GM18870 (cell line): ENCODE measurements at regions not wholly inside any gene's neighbourhood (a gene's known extent, or its start where the extent isn't known, plus 50 kb on each side); places are given as distances from the start of the nearest gene placed in this dataset.

Experiments
- ATAC-seq: cut with Tn5 transposase; IDR thresholded peaks from one replicate; pipeline ENCODE4 v1.9.1; 2021; ENCODE audit warnings: moderate library complexity; ENCODE audit not compliant: unreplicated experiment

- ATAC-seq, result no peak
These were observed 153.3 kb upstream of the FOXD3 start for GRCh38 chr1:63169057-63169456.

- no peak for ATAC-seq
These were observed 149.2 kb upstream of the FOXD3 start for GRCh38 chr1:63173161-63173560.

- no peak for ATAC-seq
These were observed 132.7 kb upstream of the FOXD3 start for GRCh38 chr1:63189677-63190076.

- ATAC-seq, result no peak
These were observed 132.2 kb upstream of the FOXD3 start for GRCh38 chr1:63190171-63190570.

GRCh38 chr1:63198871-63199394 is 123.4 kb upstream of the FOXD3 start:
- no peak for ATAC-seq

- no peak for ATAC-seq
These were observed 122.5 kb upstream of the FOXD3 start for GRCh38 chr1:63199706-63200335.

- no peak for ATAC-seq
These were observed 121.7 kb upstream of the FOXD3 start for GRCh38 chr1:63200676-63201075.

GRCh38 chr1:63203641-63204040 is 118.7 kb upstream of the FOXD3 start:
- ATAC-seq, result no peak

DNA sequence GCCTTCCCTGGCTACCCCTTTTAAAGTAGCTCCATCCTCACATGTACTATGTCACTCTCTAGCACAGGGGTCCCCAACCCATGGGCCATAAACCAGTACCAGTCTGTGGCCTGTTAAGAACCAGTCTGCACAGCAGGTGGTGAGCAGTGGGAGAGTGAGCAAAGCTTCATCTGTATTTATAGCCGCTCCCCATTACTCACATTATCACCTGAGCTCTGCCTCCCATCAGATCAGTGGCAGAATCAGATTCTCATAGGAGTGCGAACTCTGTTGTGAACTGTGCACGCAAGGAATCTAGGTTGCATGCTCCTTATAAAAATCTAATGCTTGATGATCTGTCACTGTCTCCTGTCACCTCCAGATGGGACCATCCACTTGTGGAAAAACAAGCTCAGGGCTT is 116.6 kb upstream of the FOXD3 start:
- ATAC-seq, result no peak

DNA sequence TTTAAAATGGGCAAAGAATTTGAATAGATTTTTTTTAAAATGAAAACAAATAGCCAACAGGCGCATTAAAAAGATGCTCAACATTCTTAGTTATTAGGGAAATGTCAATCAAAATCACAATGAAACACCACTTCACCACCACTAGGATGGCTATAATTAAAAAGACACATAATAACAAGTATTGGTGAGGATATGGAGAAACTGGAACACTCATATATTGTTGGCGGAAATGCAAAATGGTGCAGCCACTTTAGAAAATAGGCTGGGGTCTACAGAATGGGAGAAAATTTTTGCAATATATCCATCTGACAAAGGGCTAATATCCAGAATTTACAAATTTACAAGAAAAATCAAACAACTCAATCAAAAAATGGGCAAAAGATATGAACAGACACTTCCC is 107.8 kb upstream of the FOXD3 start:
- ATAC-seq, result no peak

GRCh38 chr1:63223426-63223825 is 98.9 kb upstream of the FOXD3 start:
- ATAC-seq, result no peak

DNA sequence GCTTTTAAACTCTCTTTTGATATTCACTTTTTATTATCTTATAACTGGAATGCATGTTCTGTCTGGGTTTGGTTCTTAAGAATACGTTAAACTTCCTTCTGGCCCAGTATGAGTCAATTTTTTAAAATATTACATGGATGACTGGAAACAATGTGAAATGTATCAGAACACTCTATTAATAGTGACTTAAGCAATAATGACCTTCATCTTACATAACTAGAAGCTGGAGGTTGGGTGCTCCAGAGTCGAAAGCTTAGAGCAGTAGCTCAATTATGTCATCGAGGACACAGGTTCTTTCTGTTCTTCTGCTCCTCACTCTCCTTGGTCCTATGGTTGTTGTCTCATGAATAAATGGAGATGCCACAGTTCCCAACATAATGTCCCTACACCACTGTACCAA is 91.6 kb upstream of the FOXD3 start:
- ATAC-seq, result no peak

DNA sequence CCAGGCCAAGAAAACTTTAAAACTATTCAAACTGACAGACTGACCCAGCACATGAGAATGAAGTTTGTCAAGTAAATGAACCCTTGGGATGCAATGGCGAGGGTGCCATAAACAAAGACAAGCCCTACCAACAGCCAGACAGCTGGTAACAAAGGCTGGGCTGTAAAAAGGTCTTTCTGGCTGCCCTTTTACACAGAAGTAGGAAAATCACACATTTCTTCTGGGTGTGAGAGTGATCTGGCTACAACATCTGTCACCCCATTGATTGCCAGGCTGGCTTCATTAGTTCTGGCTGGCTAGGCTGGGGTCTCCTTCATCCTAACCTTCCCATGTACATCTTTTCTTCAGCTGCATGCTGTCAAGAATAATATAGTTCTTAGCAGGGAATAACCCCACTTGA is 83.6 kb upstream of the FOXD3 start:
- ATAC-seq, result no peak

GRCh38 chr1:63245186-63245585 is 77.2 kb upstream of the FOXD3 start:
- no peak for ATAC-seq

DNA sequence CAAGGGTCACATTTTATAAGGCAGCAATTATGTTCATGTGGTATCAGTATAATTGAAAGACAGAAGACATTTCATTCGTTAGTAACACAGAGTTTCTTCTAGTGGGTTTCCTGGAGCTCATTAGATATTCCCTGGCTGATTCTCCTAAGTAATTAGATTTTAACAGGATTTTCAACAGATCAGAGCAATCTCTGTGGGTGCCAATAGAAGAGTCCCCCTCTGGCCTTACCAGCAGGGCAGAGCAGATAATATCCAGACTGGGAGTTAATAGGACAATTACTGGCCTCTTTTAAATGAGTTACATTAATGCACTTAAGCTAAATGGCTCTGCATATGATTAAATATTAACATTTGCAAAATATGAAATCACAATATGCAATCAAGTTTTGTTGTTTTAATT is 74.2 kb upstream of the FOXD3 start:
- ATAC-seq, result no peak

- ATAC-seq, result no peak
These were observed 67.2 kb upstream of the FOXD3 start for GRCh38 chr1:63255153-63255552.

DNA sequence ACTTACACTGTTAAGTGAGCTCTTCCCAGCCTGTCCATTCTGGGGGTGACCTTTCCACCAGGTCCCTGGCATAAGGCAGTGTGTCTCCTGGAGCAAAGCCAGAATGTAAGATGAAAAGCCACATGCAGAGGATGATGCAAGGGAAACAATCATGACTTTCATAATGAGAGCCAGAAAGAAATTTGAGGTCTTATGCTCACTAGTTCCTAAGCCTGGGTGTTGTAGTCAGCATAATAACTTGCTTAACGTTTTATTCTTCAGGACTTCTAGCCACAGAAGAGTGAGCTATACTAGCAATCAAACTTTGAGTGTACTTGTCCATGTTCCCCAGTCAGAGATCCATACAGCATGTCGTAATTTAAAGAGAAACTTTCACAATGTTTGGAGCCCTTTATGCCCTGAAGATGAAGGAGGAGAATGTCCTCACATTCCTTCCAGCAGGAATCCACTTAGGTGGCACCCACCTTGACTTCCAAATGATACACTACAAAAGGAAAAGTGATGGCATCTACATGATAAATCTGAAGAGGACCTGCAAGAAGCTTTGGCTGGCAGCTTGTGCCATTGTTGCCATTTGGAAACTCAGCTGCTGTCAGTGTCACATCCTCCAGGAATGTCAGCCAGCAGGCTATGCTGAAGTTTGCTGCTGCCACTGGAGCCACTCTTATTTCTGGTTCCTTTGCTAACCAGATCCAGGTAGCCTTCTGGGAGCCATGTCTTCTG is 60.5 kb upstream of the FOXD3 start:
- ATAC-seq, result no peak

DNA sequence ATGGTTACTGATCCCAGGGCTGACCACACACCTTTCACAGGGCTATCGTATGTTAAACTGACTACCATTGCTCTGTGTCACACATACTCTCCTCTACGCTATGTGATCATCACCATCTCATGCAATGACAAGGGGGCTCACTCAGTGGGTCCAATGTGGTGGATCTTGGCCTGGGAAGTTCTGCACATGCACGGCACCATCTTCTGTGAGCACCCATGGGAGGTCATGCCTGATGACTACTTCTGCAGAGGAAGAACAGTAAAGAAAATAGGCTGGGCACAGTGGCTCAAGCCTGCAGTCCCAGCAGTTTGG is 60.0 kb upstream of the FOXD3 start:
- no peak for ATAC-seq

GRCh38 chr1:63264161-63264560 is 58.2 kb upstream of the FOXD3 start:
- ATAC-seq, result no peak

- ATAC-seq, result no peak
These were observed 55.5 kb upstream of the FOXD3 start for GRCh38 chr1:63266857-63267256.

GRCh38 chr1:63268876-63269275 is 53.5 kb upstream of the FOXD3 start:
- no peak for ATAC-seq

DNA sequence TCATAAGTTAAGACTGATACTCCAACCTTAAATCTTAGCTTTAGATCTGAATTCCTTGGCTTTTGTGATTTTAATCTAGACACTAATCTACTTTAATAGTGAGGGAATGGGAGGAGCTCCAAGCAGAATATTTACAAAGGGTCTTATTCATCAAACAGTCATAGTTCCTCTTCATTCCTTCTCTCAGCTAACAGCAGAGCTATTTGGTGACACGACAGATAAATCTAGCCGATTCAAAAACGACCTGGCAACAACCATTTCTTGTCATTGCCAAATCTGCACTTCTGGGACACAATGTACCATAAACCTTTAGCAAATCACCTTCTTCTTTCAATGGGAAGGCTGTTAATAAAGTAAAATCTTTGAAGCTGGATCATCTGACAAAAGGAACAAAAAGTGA is 52.8 kb upstream of the FOXD3 start:
- no peak for ATAC-seq
